ENCODE measurements at regions not wholly inside any gene's neighbourhood (a gene's known extent, or its start where the extent isn't known, plus 50 kb on each side); places are given as distances from the start of the nearest gene placed in this dataset.

DNA sequence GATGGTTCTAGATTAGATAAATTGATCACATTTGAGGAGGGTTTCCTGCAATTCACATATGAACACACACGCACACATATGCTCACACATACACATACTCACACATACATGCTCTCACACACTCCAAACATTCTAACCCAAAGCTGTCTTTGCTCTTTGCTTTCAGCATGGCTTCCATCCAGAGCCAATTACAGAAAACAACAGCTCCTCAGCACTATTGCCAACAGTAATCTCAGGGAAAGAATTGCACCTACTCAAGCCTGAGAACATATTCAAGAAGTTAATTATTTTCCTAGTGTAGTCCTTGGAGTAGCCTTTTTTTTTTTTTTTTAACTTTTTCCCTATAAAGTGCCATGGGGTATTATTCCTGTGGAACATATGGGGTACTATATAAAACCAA is 246.9 kb upstream of the PARD3B start:
- TF ChIP-seq POLR2A (IDR thresholded peaks at IDR 0.05; ENCODE audit: low read length) (no peak), REST (IDR thresholded peaks at IDR 0.05) (no peak), CTCF (IDR thresholded peaks at IDR 0.05) (no peak), ESRRA (IDR thresholded peaks at IDR 0.05; ENCODE audit: borderline replicate concordance, low read length) (no peak), KDM1A (IDR thresholded peaks at IDR 0.05; ENCODE audit: low read depth) (no peak), CHD2 (IDR thresholded peaks at IDR 0.05; ENCODE audit: low read length, partially characterized antibody) (no peak), EP300 (IDR thresholded peaks at IDR 0.05) (no peak), KDM5A (IDR thresholded peaks at IDR 0.05) (no peak), RAD21 (conservative IDR thresholded peaks at IDR 0.05 in 1 of 2, IDR thresholded peaks at IDR 0.05 in 1 of 2) (no peak), NR3C1 (IDR thresholded peaks at IDR 0.05) (no peak), ZNF302 (CRISPR knock-in tag; IDR thresholded peaks at IDR 0.05) (no peak), FOSB (CRISPR knock-in tag; IDR thresholded peaks at IDR 0.05) (no peak), RFX5 (IDR thresholded peaks at IDR 0.05) (no peak)
